ENCODE measurements at regions not wholly inside any gene's neighbourhood (a gene's known extent, or its start where the extent isn't known, plus 50 kb on each side); places are given as distances from the start of the nearest gene placed in this dataset.

DNA sequence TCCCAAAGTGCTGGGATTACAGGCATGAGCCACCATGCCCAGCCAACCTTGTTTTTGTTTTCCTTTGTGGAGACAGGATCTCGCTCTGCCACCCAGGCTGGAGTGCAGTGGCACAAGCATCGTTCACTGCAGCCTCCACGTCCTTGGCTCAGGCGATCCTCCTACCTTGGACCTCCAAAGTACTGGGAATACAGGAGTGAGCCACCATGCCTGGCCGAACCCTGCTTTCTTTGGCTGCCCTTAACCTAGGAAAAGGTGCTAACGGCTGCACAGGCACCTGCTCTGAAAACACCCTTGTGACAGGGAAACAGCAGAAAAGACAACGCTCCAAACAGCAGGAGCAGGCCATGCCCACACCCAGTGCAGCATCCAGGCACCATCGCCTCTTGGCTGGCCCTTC lies 71.9 kb downstream of the OAT start:
- no peak for DNase-seq

GRCh38 chr10:124345521-124345920 lies 73.2 kb downstream of the OAT start:
- no peak for DNase-seq

GRCh38 chr10:124344931-124345330 lies 73.8 kb downstream of the OAT start:
- no peak for DNase-seq

DNA sequence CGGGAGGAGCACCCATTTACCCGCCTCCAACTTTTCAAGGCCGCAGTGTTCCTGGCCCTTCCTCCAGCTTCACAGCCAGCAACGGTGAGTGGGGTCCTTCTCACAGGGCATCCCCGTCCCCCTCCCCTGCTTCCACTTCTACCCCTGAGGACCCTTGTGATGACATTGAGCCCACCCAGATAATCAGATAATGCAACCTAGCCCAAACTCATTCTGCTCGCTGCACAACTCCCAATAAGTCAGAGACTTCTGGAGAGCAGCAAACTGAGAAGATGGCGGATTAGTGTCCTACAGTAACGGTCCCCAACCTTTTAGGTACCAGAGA lies 74.5 kb downstream of the OAT start:
- DNase-seq: no peak

DNA sequence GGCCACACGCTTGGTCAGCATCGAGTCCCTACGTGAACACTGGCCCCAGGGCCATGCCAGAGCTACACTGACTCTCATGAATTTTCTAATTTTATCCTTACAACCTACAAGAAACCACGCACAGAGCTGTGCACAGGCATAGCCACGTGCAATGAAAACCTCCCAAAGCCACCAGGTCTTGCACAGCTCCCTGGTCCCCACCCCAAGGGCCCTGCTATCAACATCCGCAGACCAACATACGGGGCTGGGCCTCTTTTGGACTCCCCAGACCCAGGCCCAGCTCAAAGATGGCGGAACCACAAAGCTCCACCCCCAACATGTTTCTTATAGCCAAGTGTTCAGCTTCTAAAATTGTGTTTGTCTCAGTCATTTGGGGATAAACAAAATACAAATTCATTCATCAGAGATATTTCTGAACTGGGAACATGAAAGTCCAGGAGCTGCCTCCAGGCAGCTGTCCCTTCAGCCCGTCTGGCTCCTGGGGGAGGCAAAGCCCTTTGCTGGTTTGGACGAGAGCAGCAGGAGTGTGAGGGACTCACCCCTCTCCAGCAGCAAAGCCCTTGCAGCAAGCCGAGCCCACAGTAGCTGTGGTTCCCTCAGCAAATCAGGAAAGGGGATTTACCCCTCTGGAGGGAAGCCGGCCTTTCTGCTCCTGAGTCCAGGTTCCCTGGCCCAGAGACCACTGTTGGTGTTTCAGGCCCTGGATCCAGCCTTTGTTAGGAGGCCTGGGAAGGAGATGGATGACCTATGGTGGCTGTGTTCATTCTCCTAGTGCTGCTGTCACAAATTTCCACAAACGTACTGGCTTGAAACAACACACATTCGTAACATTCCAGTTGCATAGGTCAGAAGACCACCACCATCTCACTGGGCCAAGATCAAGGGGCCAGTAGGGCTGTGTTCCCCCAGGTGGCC lies 75.1 kb downstream of the OAT start:
- no peak for DNase-seq

DNA sequence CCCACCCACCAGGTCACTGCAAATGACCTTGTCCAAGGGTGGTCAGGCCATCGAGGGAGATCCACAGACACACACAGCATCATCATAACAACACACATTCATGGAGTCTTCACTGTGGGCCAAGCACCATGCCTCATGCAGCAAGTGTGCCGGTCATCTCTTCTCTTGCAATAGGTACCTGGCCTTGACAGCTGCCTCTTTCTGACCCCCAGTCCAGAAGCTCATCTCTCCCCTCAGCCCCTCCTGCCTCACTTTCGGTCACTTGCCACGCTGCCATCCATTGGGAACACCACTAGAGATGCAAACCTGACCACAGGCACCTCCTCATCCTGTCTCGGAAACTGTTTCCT lies 75.9 kb downstream of the OAT start:
- DNase-seq: no peak

GRCh38 chr10:124342136-124342820 lies 76.4 kb downstream of the OAT start:
- no peak for DNase-seq

- DNase-seq: no peak
Observed at GRCh38 chr10:124341768-124342135, 77.0 kb downstream of the OAT start.

DNA sequence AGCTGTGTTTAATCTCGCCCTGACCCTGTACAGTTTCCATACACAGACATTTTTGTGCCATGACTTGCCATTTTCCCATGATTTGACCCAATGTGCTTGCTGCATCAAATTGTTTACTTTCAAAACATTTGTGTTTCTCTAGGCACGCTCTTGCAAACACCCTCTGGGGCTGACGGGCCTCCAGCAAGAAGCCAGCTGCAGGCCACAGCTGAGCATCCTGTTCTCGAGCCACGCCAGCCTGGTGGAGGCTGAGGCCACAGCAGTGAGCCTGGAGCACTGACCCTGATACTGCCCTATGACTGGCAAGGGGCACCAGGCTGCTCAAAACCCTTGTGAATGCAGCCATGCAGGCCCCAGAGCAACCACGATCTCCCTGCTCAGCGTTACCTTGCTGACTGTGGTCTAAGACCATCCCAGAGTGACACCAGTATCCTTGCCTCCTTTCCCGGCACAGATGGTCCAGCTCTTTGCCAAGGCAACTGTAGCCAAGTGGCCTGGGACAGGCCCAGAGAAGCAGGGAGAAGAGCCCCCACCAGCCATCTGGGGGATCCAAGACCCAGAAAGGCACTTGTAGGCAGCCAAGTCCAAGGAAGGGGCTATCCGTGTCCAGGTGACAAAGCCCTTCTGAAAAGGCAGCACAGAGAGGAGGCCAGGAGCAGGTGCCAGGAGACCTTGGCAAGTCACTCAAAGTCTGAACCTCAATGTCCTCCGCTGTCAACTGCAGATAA lies 78.5 kb downstream of the OAT start:
- DNase-seq: no peak

GRCh38 chr10:124339119-124340032 lies 79.3 kb downstream of the OAT start:
- no peak for DNase-seq

DNA sequence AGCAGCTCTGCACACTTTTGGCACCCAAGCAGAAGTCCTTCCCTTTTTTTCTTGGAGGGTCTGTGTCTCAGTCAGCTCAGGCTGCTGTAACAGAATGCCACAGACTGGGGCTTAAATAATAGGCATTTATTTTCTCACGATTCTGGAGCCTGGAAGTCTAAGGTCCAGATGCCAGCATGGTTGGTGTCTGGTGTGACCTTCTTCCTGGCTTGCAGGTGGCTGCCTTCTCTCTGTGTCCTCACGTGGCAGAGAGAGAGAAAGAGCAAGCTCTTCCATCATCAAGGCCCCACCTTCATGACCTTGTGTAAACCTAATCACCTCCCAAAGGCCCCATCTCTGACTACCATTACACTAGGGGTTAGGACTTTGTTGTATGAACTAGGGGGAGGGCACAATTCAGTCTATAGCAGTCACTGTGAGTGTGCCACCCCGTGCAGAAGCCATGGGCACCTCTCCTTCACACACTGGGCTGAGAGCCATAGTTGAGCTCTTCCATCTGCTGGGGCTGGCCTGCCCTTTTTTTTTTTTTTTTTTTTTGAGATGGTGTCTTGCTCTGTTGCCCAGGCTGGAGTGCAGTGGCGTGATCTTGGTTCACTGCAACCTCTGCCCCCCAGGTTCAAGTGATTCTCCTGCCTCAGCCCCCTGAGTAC lies 80.3 kb downstream of the OAT start:
- DNase-seq: no peak

DNA sequence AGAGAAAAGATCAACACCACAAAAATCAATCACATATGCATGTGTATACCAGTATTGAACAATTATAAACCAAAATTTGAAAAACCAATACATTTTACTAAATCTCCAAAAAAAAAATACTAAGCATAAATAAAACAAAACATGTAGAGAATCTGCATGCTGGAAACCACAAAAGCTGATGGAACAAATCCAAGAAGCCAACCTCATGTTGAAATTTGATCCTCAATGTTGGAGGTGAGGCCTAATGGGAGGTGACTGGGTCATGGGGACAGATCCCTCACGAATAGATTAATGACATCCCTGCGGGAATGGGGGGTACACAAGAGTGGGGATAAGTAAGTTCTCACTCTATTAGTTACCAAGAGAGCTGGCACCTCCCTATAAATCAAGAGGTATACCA lies 82.5 kb downstream of the OAT start:
- no peak for DNase-seq

- no peak for DNase-seq
Observed at GRCh38 chr10:124333931-124334330, 84.8 kb downstream of the OAT start.

GRCh38 chr10:124332426-124332825 lies 86.3 kb downstream of the OAT start:
- DNase-seq: no peak

DNA sequence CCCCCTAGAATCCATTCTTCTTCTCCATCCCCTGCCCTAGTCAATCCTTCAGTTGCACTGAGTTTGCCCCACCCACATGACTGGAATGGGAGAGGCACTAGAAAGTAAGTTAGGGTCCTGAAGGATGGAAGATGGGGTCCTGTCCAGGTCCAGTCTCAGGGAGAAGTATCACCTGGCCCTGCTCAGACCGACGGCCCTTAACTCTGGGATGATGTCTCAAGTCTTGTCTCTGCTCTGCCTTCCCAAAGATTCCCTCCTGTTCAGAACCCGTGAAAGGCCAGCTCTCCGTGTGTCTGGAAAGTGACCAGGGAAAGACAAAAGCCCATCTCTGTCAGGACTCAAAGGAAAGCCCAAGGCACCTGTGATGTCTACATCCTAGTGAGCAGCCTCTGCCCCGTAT lies 88.8 kb downstream of the OAT start:
- DNase-seq: no peak

DNA sequence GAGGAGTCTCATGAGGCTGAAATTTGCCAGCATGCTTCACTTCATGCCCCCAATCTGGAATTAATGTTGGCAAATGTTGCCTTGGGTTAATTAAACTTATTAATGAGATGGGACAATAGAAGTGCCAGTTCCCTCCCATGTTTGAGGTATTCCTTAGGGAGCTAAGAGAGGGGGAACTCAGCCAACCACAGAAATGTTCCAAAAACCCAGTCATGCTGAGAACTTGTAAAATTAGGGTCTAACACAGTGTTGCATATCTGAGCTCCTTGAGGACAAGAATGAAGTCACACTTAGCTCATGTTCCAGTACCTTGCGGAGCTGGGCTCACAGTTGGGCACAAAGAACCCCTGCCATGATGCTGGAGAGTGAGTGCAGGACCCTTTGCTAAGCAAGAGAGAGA lies 89.4 kb downstream of the OAT start:
- DNase-seq: no peak

DNA sequence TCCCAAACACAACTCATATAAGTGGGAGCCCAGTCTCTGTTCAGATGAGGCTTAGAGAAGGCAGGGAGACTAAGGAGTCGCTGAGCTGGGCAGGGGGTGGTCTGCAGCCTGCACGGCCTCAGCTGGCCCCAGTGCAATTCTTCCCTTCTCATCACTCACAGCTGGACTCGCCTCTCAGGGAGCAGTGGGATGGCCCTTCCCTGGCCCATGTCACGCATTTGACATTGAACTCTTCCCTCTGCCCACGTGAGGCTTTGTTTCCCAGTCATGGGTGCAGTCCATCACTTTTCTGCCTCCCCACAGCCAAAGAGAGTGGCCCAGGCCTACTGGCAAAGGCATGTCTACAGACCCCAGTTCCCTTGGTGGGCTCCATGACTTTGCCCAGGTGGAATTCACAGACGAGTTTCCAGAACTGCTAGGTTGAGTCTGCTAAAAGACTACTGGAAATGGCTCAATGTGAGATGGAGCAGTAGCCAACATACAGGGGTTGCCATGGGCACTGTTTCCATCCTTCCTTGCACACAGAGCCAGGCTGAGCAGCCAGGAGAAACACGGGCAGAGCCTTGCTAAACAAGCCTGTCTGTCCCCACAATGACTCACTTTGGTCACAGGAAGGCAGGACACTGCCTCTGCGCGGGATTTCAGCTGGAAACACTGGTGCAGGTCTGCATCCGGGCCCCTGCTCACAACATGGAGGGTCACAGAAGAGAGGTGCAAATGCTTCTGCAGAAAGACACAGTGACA lies 90.1 kb downstream of the OAT start:
- DNase-seq: no peak

DNA sequence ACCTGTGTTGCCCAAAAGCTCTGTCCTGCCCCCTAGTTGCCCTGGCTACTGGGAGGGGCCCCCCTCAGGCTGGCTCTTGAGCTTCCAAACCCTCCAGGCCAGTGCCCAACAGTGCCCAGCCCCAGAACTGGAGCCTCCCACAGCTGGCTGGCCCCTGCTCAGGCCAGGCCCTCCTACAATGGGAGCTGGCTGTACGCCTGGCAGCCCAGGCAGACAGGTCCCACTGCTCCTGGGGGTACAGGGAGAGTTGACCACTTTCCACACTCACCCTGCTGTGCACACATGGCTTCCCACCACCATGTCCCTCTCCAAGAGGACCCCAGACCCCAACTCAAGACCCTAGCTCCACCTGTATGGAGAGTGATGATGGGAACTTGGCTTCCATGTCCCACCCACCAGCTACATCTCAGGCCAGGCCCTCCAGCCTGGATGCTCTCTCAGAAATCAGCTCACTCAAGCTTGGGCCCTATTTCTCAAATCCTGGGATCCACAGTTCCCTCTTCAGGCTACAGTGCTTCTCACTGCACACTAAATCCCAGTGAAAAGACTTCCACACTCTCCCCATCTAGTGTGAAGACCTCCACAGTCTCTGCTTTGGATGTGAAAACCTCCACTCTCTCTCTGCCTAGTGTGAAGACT lies 92.6 kb downstream of the OAT start:
- DNase-seq: no peak

GRCh38 chr10:124325633-124325914 lies 93.1 kb downstream of the OAT start:
- DNase-seq: no peak

DNA sequence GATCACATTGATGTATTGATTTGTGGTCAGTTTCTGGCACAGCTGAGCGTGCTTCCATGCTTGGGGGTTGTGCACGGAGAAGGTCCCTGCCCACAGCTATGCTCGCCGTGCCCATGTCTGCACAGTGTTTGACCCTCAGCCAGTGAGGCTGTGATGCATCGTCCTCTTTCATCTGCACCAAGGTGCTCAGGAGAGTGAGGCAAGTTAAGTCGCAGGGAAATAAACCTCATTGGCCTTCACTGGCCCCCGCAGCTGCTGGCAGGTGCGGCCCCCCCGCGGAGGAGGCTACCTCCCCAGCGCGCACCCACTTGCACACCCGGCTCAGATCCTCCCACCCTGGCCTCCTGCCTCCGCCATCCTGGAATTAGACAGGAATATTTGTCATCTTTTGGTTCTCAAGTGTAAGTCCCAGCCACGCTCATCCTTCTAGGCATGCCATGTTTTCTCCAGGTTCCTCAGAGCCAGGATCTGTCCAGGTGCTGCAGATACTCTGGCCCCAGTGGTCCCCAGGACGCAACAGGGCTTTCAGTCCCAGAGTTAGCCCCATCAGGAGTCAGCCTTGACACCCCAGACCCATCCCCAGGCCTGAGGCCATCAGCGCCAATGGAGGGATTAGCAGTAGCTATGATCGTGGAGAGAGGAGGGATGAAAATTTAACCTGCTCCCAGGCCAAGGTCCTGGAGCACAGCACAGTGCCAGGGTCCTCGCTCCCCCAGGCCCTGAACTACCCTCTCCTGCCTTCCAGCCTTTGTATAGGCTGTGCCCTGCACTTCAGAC lies 93.7 kb downstream of the OAT start:
- no peak for DNase-seq

DNA sequence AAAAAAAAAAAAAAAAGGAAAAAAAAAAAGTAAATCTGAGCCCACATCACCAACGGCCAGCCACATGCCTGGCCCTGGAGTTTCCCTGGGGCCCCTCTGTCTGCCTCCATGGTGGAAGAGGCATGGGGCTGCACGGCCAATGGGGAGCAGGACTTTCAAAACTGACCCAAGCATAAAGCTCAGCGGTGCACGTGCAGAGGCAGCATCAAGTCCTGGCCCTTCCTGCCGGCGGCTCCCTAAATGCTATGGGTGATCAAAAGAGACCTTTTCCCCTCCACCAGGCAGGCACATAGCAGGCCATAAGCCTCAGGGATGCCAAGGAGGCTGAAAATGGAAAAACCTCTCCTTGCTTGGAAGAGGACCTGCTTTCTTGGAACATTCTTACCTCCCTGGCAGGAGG lies 94.3 kb downstream of the OAT start:
- no peak for DNase-seq
